GM21825 (cell line): ENCODE measurements at regions not wholly inside any gene's neighbourhood (a gene's known extent, or its start where the extent isn't known, plus 50 kb on each side); places are given as distances from the start of the nearest gene placed in this dataset.
"Not testable (repeated sequence)": the region's sequence is repeated elsewhere in the genome, so short reads cannot be mapped to it uniquely, and the experiment has no call there.

Source experiments
- ATAC-seq: cut with Tn5 transposase; IDR thresholded peaks from one replicate; pipeline ENCODE4 v1.9.1; 2021; ENCODE audit warnings: mild to moderate bottlenecking, moderate library complexity; ENCODE audit not compliant: unreplicated experiment

DNA sequence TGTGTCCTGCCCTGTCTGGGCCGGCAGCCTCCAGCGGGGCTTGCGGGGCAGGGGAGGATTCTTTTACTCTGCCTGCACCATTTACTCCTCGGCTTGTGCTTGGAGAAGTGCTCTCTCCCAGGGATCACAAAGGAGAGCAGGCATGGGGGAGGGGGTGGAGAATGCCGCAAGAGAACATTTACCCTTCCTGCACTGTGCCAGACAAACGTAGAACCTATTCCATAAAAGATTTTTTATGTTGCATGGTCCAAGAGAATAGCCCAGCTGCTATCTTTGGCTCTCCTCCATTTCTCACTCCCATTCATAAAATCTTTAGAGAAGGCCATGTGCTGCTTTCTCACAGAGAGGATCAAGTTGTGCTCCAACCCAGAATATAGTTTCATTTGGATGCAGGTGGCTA, 159.4 kb downstream of the SPTSSA start:
- no peak for ATAC-seq

DNA sequence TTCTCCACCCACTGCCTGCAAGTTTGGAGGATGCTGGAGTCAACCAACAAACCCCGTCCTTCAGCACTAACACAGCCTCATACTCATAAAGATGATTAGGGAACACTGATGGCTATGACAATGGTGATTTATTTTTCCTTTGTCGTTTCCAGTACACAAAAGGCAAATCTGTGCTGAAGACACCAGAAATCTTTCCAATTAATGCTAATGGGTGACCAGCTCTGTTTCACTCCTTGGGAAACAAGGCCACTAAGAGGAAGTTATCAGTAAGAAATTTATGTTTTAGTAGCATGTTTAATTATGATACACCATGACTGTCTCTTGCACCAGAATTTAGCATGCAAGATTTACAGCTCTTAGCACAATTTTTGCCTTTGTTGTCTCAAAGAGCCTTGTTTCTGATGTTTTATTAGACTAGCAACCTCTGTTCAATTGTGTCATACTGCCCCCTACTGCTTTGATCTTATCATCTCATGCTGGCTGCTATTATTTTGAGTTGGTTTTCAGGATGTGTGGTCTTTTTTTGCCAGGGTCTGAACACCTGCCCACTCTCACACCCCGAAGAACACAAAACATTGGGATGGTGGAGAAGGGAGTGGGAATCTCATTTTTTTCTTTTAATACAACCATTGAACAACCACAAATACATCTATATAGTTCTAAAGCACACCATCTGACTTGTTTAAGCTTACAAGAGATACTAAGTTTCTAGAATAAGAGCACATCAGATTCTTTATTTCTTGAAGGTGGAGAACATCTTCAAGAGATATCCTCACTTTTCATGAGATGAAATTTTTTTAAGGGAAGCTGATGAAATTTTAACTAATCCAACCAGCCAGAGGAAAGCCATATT, 160.9 kb downstream of the SPTSSA start:
- no peak for ATAC-seq

DNA sequence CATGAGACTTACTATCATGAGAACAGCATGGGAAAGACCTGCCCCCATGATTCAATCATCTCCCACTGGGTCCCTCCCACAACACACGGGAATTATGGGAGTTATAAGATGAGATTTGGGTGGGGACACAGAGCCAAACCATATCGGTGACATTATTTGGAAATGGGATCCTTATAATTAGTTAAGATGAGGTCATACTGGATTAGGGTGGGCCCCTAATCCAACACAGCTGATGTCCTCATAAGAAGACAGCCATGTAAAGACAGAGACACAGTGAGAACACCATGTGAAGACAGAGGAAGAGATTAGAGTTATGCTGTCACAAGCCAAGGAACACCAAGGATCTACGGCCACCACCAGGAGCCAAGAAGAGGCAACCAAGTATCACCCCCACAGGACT, 161.7 kb downstream of the SPTSSA start:
- ATAC-seq, result no peak

GRCh38 chr14:34299360-34299759, 162.7 kb downstream of the SPTSSA start:
- ATAC-seq, result no peak

DNA sequence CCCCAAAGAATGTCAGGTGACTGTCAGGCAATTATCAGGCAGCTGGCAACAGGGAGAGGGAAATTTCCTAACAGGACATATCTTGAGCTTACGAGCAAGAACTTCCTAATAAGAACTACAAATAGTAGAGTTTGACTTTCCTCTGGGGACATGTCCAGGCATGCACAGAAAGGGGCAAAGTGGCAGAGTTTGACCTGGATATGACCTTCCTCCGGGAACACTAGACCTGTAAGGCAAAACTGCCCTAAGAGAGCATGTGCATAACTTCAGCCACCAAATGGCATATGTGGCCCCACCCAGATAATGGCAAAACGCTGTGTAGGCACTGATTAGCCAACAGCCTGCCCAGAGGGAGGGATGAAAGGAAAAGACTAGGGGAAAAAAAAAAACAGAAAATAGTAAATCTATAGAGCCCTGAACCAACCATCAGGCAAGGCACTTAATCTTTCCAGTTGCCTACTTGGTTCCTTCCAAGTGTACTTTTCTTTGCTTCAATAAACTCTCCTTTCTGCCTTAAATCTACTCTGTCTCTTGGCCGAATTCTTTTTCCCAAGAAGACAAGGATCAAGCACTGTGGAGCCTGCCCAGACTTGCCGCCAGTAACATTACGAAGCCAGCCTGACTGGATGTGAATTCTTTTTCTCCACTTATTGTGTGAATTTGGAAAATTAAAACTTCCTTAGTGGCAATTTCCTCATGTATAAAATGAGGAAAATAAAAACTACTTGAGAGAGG, 164.1 kb downstream of the SPTSSA start:
- ATAC-seq, result no peak

DNA sequence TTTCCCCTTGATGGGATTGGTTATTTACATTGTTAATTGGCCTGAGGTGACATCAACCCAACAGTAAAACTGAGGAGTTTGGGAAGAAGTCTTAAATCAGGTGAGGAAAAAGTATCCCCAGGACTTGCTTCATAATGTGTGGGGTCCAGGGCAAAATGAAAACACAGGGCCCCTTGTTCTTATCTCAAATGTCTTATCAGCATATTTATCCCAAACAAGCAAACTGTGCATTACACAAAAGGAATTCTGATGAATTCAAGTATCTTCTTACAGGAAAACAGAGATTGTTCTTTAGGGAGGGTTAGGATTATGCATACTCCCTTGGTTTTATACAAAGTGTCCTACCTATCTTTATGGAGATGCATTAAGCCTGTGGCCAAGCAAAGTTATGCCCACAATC, 178.4 kb downstream of the SPTSSA start:
- ATAC-seq, result no peak

DNA sequence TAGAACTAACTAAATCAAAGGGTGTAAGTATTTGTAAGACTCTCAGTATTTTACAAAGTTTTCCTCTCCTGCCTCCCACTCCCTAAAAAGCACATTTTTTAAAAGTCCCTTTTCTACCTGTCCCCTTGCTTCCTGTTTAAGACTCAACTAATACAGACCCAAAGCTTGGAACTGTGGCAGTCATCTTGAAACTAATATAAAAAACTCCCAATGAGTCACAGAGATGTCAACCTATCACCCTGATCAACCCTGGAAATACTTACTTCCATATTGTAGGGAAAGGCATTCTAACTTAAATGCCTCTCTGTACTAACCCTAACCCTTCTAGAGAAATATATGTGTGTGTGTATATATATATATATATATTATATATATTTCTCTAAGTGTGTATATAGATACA, 184.8 kb downstream of the SPTSSA start:
- no peak for ATAC-seq

- no peak for ATAC-seq
These were observed 186.5 kb downstream of the SPTSSA start for GRCh38 chr14:34275530-34275929.

DNA sequence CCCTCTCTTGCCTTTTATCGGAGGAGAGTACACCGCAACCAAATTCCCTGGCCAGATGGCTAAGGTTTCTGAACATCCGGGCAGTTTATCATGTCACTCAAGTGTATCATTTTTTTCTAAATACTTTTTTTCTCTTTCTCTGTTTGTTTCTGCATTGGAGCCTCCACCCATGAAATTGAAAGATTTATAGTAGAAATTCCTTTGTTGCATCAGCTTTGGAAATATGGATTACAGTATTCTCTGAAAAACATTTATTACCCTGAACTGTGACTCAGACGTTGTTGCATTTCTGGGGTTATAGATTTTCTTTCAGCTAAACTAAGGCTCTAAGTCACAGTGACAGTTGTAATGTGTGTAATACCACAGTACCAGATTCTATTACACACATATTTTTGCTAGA, 187.0 kb downstream of the SPTSSA start:
- no peak for ATAC-seq

GRCh38 chr14:34273716-34274115, 188.3 kb downstream of the SPTSSA start:
- ATAC-seq, result not testable (repeated sequence)

DNA sequence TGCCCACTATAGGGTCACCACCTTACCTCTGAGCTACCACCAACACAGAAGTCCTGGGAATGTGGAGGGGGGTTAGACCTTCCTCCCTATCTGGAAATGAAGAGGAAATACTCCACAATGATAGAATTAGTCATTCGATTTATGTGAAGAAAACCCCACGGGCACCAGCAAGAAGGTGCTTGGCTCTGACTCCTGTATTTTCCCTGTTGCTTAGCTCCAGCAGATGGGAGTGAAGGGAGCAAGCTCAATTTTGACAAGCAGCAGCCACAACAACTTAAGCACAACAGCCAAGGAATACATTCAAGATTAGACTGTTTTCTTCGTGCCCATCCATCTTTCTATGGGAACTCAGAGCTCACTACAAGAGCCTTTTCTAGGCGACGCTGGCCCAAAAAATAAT, 191.7 kb downstream of the SPTSSA start:
- no peak for ATAC-seq

DNA sequence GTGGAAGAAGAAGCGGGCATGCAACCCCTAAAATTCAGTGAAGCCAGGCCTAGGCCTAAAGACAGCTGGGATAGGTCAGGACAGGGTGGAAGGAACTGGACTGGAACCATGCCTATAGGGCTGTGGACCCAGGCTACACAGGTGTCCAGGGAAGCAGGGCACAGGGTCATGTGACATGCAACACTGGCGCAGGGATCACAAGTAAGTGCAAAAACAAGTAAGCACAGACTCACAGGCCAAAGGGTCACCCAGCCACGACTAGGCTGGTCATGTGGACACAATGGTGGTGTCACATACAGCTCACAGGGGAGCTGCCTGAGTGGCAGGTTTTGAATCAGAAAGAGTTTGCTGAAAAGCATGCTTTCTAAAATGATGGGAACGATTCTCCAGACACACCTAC, 195.7 kb downstream of the SPTSSA start:
- no peak for ATAC-seq

DNA sequence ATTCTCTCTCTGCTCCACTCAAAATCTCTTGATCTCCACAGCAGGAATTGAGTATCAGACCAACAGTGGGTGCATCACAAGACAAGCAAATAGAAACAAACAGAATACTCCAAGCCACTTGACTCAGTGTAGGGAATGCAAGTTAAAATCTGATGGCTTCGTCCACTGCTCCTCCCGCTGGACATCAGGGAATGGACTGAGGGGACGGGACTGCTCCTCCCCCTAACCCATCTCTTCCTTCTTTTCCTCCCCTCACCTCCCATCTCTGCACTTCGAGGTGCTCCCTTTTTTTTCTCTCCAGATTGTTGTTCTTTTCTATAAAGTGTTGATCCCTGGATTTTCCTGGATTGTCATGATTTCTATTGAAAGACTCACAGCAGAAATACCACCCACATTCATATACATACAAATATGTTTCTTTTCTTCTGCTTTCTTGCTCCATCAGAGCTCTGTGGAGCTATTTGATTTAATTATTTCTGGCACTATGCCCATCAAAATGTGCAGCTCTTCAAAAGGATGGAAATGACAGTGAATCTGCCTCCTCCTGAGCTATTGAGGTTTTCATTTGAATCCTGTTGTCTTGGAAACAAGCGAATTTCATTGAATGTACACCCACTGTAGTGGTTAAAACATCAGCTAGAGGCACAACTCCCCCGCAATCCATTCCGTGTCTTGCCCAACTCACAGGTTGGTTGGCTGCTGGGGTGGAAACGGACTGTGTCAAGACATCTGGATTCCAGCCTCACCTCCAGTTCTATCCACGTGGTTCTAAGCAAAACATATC, 199.7 kb downstream of the SPTSSA start:
- no peak for ATAC-seq

DNA sequence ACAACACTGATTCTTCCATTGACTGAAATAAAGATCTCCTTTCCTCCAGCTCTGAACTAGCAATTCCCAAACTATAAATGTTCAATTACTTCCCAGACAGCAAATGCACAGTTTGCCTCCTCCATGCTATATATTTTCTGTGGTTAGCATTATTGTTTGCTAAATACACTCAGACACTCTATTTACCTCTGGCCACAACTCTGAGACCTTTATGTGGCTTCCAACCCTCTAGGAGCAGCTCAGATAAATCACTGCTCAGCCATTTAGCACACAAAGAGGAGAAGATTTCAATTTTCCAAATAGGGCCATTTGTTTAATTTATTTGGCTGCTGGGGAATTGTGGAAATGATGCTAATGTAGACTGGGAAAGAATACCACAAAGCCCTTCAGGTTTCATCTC, 202.0 kb downstream of the SPTSSA start:
- no peak for ATAC-seq

GRCh38 chr14:34258318-34258717, 203.7 kb downstream of the SPTSSA start:
- no peak for ATAC-seq

DNA sequence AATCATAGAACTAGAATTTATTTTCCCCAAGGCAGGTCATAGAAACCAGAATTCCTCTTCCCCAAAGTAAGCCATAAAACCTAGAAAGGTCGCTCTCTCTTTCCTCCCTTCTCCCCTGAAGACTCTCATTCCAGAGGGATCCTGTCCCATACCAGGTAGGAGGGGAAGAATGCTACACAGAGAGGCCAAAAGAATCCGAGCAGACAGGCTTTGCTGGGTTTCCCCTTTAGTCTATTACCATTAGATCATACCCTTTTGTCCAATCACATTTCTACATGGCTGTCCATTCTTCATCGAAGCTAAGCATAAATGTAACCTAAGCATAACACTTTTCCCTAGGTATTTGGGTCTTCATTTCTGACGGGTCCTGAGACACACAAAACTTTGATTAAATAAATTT, 204.5 kb downstream of the SPTSSA start:
- ATAC-seq, result no peak

DNA sequence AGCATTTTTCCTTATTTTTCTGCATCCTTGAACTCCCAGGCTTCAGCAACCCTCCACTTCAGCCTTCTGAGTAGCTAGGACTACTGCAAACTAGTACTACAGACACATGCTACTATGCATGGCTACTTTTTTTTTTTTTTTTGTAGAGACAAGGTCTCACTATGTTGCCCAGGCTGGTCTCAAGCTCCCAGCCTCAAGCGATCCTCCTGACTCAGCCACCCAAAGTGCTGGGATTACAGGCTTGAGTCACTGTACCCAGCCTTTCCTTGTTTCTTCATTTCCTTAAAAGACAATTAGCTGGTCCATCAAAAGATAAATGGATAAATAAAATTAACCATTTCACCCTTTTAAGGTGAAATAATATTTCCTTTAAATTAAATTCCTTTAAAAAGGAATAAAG, 205.8 kb downstream of the SPTSSA start:
- ATAC-seq, result no peak

DNA sequence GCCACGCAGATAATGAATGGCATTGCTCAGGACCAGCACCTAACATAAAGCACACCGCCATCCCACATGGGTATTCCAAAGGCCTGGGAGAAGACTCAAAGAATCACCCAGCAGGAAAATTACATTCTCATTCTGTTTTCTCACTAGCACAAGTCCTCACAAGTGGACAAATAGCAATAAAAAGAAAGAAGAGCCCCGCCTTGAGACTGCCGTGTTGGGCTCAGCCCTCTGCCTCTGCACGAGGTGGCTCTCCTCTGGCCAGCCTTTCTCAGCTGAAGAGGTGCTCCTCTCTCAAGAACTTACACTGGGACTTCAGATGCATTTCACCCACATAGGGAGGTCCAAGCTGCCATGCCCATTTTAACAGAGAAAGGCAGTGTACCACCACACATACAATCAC, 207.5 kb downstream of the SPTSSA start:
- no peak for ATAC-seq

DNA sequence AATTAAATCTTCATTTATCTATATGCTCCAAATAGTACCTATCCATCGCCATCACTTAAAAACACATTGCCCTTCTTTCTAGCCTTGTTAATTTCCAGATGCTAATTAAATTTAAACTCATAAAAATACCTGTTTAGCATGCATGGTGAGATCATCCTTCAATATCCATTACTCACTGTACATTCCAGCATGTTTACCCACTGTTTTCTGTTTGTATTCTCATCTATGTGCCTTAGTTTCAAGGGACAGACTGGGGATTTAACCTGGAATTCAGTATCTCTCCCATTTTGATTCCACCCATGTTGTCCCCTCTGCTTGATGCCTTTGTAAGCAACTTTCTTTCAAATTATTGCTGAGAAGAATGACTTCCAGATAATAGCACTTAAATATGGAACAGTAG, 208.0 kb downstream of the SPTSSA start:
- no peak for ATAC-seq

DNA sequence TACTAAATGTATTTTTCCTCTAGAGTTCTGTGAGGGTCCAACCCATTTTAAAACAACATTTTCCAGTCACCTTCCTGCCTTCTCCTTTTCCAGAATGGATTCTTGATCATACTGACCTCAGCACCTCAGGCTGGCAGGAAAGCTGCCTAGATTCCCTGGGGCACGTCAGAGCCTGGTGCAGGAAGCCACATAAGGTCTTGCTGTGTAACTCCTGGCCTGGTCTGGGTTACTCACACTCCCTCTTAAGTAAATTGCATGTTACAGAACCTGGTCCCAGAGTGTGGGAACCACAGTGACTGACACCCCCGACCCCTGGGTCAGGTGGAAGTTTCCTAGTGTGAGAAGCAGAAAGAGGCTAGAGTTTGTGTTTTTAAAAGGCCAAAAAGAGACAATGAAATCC, 209.8 kb downstream of the SPTSSA start:
- no peak for ATAC-seq

DNA sequence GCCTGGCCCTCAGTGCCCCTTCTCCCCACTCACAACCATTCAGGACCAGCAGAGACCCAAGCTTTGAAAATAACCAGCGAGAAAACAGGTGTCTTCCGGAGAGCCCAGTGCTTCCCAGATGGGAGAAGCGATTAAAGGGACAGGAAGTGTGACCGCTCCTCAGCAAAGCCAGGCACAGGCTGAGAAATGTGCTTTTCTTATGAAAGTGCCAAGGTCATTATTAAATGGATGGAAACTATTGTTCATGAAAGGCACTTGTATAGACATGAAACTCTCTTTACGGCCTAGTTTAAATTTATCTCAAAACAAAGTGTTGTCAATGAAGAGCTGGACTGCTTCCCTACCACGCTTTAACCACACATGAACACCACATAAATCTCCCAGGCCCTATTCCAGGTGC, 210.4 kb downstream of the SPTSSA start:
- no peak for ATAC-seq

GRCh38 chr14:34250959-34251358, 211.1 kb downstream of the SPTSSA start:
- ATAC-seq, result no peak
